Stimulated activated CD8-positive, alpha-beta memory T cell treated with anti-CD3 and anti-CD28 coated beads, Interleukin-12 subunit alpha, Interleukin-12 subunit beta, amount 100 ng/mL, for 1 hour (primary cell): ENCODE measurements at regions not wholly inside any gene's neighbourhood (a gene's known extent, or its start where the extent isn't known, plus 50 kb on each side); places are given as distances from the start of the nearest gene placed in this dataset.

Experiments
- DNase-seq: peaks from one replicate; pipeline ENCODE4 v3.0.0-alpha.2; 2020; ENCODE audit warnings: low read depth

DNA sequence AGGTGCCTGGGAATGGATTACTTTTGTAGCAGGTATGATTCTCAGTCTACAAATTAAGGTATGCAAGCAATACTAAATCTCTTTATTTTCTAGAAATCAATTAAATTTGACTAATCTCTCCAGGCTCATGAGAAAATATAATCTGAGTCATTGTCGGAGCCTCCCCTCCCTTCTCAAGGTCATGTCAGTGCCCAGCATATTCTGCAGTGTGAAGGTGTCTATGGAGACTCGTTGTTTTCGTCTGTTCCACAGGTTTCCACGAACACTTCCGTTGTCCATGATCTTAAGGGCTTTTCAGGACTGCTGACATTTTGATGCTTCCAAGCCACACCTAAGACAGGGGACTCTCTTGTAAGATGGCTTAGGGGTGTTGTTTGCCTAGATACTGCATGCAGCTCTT is 56.6 kb upstream of the SCOC start:
- no peak for DNase-seq

DNA sequence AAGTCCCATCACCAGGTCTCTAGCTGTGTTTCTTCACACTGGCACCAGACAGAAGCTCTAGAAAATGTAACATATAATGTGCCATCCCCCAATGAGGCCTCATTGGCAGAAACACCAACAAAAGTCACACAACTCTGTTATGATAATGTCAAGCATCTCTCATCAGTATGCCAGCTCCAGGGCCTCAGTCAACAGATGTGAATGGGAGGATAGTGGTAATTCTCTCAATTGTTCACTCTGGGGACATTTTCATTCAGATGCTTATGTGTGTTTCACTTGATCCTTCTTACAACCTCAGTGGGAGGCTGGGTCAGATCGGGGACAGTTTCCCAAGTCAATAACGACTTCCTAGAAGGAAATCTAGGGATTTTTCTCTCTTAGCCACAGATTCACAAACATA is 57.5 kb upstream of the SCOC start:
- no peak for DNase-seq

DNA sequence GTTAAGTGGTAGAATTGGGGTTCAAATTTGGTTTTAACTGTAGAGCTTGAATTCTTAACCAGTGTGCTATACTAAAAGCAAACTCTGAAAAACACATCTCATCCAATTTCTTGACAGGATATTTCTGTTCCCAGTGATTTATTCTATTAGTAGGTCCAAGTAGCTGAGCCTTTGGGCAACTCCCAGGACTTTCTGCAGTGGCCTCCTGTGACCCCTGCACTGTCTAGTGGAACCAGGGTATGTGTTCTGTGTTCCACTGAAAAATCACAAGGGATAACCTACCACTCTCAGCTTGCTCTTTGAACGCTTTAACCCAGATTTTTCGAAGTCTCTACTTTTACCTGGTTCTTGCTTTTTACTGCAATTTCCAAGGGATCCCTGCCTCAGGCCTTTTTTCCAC is 58.0 kb upstream of the SCOC start:
- no peak for DNase-seq

DNA sequence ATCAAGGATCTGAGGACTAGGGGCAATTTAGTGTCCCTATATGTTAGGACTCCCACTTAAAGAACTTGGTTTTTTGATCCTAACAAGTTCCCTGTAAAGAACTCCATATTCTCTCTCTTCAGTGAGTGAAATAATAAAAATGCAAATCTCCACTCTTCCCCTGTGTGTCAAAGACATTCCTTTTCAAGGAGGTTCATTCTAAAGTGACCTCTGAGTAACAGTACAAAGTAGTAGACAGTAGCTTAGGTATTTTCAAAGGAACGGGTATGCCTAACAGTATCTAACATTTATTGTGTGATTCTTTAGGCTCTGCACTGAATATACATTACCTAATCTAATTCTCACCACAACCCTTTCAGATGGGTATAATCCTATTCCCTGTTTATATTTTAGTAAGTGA is 58.4 kb upstream of the SCOC start:
- DNase-seq: no peak

DNA sequence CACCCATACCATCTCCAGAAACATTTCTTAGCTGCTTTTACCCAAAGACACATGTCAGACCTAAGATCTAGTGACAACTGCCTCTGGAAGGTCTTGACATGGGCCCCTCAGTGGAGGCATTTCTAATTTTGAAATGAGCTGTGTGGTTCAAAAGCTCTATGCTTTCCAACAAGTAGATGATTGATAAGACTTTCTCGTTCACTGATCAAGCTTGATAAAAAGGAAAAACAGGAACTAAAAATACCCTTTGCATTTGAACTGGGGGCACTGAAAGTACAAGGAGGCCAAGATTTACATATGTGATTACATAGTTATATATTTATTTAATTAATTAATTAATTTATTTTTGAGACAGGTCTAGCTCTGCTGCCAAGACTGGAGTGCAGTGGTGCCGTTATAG is 61.3 kb upstream of the SCOC start:
- no peak for DNase-seq

DNA sequence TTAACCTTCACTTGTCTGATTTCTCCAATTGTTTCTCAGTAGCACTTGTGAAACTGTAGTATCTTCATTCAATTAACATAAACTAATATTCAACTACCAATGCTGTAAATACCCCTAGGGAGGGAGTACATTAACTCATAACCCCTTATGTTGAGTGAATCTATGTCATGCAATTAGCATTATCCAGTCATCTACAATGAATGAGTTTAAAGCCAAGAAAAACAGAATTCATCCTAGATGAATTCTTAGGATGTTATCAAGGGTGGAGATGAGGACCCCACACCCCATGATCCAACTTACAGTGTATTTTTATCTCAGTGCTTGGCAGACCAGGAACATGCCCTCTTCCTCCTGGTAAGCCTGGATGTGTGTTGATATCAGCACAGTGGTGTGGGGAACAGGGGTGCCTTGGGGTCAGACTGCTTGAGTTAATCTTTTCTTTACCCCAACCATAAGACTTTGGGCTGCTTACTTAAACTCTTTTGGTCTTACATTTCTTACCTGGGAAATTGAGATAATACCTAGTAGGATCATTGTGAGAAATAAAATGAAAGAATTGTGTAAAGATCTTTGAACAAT is 62.1 kb upstream of the SCOC start:
- no peak for DNase-seq

DNA sequence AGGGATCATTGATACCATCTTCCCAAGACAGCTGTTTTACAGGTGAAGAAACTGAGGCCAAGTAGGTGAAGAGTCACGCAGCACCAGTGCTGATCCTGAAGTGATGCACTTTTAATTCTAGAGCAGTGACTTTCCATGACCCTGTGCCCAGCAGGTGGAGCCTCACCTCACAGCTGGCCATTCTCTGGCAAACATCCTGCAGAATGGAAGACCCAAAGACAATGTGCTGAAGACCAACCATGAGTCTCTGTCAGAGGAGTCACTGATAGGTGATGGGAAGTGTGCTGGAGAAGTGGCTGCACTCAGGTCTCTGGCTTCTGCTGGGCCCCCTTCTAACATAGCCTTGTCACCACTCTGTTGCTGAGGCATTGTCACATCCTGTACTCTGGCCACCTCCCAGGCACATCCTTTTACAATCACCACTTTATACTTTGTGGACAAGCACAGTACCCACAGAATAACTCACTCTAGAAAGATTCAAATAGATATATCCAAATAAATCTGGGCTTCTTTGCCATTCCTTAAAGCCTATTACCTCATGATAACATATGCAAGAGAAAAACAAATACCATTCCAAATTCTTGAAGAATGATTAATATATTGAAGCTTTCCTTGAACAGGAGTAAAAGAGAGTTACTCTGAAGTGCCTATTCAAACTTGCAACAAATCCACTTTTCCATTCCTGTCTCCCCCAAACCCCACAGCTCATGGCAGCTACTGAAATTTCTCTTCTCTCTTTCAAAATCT is 64.1 kb upstream of the SCOC start:
- DNase-seq: no peak

DNA sequence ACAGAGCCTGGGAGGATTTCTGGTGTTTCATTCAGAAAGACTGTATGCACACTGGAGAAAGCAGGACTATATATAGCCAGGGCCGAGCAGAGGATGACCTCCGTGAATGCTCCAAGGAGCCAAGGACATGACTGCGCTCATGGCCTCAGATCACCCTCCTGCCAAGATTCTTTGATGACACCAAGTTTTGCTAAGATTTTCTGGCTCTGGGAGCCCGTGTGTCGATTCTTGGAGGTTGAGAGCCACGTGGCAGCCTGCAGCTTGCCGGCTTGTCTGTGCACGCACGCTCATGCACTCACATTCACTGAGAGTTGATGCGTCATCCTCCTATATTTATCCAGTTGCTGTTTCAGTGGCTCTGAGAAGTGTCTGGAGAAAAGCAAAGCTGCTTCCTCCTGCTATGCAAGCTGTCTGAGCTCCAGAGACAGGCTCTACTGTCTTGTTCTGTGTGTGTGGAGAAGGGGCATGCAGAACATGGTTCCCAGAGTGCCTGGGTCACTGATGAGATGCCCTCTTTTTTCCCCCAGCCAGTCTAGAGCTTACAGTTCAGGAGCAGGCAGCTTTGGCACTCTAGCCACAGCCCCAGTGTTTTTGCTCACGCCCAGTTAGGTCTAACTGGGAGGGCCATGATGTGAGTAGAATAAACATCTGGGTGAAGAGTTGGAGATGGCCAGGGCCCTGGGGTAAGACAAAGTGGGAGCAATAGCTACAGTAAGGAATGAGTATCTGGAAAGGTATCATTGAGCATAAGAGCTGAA is 64.9 kb upstream of the SCOC start:
- no peak for DNase-seq

DNA sequence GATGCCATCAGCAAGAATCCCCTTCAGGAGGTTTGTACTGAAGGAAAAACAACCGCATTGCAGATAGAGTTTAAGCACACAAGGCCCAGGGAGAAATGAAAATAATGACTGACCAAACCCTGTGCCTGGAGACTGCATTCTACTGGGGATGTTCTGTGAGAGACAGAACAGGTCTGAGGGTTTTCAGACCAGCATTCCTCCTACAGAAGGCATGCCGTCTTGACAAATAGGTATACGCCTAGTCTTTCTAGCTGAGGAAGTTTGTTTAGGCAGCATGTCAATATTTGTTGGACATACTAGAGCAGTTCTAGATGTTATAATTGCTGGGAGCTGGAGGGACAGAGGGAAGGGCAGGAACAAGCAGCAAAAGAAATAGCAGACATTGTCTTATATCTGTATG is 68.4 kb upstream of the SCOC start:
- no peak for DNase-seq

DNA sequence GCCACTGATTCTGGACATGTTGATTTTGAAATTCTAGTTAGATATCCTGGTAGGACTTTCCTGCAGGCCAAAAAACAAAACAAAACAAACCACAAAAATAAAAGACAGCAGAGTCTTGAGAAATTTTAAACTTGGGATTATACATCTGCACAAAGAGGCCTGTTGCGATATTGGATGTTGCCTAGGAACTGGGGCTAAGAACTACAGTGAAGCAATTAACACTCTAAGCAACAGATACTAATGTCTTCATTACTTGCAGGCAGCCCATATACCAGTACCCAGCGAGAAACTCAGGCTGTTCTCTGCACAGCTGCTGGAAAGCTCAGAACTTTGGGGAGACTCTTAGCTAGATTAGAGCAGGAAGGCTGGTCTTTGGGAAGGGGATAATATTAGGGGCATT is 69.1 kb upstream of the SCOC start:
- DNase-seq: no peak

DNA sequence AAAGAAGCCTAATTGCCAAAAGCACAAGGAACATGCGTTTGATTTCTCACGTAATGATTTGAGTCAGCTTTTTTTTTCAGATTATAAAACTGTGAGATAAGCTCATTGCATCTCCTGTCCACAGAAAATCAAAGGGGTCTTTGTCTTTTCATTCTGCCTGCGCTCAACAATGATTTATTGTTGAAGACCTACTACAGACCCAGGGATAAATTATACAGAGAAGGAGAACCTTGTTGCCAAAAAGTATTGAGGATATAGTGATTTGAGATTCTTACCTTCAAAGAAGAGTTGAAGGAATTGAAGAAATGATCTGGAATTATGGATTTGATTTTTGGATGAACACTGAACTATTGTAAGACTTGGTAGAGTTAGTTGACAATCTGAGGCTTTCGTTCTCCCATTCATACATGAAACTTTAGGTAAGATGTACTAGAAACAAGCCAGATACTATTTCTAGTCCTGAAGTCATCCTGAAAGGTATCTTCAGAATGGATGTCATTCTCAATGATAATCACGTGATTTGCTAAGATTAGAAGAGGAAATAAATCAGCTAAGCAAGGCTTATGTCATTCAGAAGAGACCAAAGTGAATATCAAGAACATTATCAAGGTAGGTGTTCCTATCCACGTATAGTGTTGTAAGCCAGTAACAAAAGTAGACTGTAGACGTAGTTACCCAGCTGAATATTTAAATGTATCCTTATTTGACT is 71.1 kb upstream of the SCOC start:
- no peak for DNase-seq

DNA sequence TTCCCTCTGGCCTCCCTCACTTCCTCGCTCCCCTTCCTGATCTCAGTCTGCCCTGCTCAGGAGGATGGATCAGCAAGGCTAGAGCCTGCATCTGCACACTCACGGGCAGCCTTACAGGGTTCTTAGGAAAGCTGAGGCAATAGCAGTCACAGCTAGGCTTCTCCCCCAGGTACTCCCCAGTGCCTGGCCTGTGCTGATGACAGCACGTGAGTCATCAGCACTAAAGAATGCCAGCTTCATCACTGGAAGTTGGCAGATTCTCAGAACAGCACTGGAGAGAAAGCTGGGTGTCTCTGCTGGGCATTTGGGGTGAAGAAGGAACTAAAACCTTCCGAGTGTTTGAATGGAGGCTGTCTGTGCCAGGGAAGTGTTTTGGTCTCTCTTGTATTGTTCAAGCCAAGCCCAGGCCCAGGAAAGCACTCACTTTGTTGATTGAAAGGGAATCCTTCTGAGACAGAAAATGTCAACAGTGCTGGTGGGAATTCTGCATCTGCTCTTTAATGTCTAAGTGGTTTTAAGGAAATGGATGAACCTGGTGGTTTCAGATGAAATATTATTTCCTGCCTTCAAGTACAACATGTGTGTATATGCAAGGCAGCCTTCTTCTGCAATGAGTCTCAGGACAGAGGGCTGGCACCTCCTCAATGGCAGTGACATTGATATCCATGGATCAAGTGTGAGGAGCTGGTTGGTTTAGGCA is 73.0 kb upstream of the SCOC start:
- DNase-seq: no peak

DNA sequence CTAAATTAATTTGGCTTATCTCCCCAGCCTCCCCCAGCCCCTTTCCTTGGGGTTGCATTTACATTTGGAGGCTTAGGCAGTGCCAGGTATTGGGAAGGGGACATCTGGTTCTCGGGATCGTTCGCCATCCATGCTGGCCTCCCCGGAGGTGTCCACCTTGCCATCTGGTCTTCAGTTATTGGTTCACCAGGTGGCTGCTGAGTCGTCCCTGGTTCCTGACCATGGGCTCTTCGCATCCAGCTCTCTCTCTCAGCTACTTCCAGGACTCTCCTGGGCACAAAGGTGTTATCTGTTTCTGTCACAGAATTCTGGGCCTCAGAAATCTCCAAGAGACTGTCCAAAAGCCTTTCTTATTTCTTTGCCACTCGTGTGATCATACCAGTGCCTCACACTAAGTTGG is 75.4 kb upstream of the SCOC start:
- DNase-seq: no peak

DNA sequence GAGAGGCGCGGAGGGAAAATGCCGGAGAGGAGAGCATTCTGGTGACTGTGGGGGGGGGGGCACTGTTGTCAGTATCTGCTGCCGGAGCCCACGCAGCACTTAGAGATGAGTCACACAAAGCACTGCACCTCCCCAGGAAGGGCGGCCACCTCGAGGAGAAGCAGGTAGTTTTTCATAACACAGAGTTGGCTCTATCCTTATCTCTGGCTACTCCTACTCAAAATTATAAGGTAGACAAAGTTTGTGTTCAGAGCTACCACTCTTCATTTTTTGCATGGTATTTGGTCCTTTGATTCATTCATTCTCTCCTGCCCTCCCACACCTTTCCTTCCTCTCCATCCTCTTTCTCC is 76.2 kb upstream of the SCOC start:
- no peak for DNase-seq

DNA sequence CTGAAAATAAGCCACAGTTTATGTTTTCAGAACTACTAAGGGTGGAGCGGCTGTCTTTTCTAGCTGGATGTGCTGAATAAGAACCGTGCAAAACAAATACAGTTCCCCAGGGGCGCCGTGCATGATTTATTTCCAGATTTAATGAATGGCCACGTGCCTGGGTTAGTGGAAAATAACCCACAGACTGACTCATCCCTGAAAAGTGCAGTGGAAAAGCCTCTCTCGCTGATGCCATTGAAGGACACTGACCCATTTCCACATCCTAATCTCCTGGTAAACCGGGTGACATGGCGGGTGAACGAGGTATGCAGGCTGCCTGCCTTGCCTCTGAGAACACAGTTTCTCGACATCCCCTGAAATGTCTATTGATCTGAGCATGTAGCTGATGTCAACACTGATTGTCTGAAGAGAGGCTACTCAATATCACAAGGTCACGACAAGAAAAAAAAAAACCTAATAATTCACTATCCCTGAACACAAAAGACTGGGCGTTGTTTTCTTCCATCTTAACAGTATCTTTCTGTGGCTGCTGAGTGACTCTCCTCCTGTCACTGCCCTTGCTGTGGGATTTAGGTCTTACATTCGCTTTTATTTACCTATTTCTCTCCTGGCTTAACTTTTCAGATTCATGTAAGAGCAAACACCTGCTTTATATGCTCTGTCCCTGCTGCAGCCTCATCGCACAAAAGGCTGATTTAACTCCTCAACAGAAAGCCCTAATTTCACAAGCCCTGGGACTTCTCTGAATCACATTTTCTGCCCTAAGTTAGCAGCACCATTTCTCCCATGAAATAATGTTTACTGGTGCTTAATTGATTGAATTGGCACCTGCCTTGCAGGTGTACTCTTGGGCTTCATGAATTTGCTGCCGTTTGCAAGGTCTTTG is 76.9 kb upstream of the SCOC start:
- no peak for DNase-seq

DNA sequence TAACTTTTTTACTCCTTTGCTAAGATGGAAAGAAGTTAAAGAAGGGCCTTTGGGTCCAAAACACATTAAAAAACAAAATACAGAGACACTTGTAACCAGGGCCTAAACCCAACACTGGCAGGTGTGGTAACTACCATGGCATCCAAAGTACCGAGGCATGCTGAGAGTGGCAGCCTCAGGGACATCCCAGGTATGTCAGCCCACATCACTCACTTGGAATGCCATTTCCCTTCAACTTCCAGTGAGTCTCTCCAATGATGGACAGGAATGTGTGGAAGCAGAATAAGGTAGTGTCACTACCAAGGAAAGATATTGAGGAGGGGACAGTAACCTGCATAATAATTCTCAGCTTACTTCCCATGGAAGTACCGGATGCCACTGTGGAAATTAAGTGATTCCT is 79.5 kb upstream of the SCOC start:
- no peak for DNase-seq

DNA sequence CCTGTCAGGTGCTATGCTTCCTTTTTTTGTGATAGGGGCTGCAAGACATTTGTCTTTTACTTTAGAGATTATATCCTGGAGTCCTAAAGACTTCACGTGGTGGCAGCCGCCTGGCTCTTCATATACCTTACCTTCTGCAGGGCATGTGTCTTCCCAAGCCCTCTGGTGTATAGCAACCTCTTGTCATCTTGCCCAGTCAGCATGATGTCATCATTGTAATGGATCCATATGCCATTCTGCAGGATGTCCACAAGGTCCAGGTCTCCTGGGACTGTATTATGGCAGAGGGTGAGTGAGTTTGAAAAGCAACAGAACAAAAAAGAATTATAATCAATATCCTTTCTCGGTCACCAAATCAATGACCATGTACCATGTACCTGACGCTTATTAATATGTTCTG is 82.2 kb upstream of the SCOC start:
- DNase-seq: no peak

DNA sequence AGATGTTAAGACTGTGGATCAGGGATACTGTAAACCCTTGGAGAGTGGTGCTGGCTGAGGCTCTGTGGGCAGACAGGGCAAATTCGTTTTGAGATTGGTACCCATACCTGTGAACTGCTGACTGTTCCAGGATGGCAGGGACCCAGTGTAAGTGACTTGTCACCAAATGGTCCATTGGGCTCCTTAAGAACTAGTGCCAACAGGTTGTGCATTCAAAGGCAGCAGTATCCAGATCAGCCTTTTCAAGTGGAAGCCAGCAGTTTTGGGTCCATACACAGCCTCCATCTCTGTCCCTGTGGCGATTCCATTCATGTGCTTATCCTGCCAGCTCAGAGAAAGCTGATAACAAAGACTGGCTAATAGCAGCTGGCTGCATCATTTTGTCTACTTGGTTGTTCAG is 84.0 kb upstream of the SCOC start:
- no peak for DNase-seq

DNA sequence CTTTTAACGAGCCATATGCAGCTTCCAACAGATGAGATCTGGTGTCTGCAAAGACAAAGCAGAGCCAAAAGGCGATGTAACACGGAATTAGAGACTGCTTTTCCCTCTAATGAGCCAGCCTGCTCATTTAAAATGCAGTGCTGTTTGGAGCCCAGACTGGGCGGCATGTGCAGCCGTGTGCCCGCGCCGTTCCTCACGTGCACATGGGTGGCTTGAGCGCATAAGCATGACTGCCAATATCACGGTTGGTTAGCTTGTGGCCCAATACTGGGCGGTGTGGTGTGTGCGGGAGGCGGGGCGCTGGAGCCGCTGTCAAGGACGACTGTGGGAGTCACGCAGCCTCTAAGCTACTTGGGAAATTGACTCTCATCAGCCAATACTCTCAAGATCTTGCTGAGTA is 87.0 kb upstream of the SCOC start:
- DNase-seq: no peak

DNA sequence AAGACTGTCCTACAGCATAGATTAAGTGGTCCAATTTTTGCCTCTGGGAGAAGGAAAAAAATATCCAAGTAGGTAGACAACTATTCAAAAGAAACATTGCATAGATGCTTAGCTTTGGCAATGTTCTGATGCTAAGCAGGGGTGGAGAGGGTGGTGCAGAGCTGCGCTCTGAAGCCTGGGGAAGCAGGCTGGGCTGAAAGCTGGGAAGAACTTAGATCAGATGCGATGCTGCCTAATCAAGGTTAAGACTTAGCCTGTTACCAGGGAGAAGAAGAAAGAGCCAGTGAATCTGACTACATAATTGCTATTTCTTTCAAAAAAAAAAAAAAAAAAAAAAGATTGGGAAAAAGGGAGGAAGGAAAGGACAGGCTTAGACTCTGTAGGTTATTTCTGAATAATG is 89.0 kb upstream of the SCOC start:
- DNase-seq: no peak

DNA sequence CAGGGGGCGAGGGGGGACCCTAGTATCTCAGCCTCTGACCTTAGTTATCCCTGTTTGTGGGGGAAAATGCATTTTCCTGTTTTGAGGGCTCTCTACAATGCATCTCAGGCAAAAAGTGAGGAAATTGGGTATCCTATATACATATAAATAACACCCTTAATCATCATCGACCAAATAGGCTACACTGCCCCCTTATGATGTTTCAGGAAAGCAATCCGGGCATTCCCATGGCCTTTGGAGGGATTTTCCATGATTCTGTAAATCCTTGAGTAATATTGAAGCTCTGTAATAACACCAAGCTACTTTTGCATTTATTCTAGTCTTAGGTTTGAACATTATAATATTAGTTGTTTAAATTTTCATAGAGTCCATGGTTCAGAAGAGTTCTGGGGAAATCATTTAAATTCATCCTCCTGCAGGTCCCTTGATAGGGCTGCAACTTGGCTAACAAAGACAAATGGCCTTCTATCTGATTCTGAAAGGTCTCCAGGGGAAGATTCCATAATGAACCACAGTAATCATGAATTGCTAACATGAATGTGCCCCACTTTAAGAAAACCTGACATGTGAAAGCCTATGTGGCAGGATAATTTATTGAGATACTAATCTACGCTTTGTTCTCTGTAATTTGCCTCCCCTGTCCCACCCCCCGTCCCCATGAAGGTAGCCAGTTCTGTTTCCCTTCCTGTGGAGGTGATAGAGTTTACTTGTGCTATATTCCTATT is 91.5 kb upstream of the SCOC start:
- DNase-seq: no peak
